A673 (cell line): ENCODE measurements at regions not wholly inside any gene's neighbourhood (a gene's known extent, or its start where the extent isn't known, plus 50 kb on each side); places are given as distances from the start of the nearest gene placed in this dataset.
A peak's percentile ranks its signal among the peaks of the same experiment; 100 is the strongest.

ENCODE experiments used
- BruUV-seq: library from RNA; stranded (reverse); fragments of 400-500 nt; replicated peaks from 2 replicates; lab custom pipeline; 2021; lab: Mats Ljungman, UMichigan
- CTCF ChIA-PET: fragments of 300-600 bp; sonication (Branson Sonifier 250); formaldehyde crosslinking; loops from one replicate; lab custom pipeline; 2022; ENCODE audit warnings: antibody characterized with exemption; lab: Charles Lee
- POLR2A ChIA-PET: fragments of 300-600 bp; sonication (Branson Sonifier 250); formaldehyde crosslinking; loops from one replicate; lab custom pipeline; 2022; ENCODE audit warnings: antibody characterized with exemption; ENCODE audit not compliant: low non-redundant PET; lab: Charles Lee
- DNase-seq: peaks from one replicate; pipeline ENCODE4 v3.0.0-alpha.2; 2015; ENCODE audit warnings: low spot score
- H3K27ac ChIP-seq: fragments of 200-600 bp; sonication (generic); 2 replicates; pipeline ENCODE4 v1.5.1; 2016; ENCODE audit warnings: mixed run types, low read depth, mild to moderate bottlenecking, mixed read lengths, antibody characterized with exemption, low read length; ENCODE audit not compliant: poor library complexity, severe bottlenecking
- H3K27me3 ChIP-seq: fragments of 200-600 bp; sonication (generic); replicated peaks from 2 replicates; pipeline ENCODE4 v1.6.1; 2017; ENCODE audit warnings: mixed run types, low read depth, mild to moderate bottlenecking, mixed read lengths, antibody characterized with exemption, low read length; ENCODE audit not compliant: insufficient read depth, poor library complexity
- H3K36me3 ChIP-seq: fragments of 200-600 bp; sonication (generic); 2 replicates; pipeline ENCODE4 v1.6.1; 2016; ENCODE audit warnings: mixed run types, mild to moderate bottlenecking, mixed read lengths, antibody characterized with exemption, low read length; ENCODE audit not compliant: insufficient read depth, poor library complexity, severe bottlenecking
- H3K4me1 ChIP-seq: fragments of 200-600 bp; sonication (generic); 2 replicates; pipeline ENCODE4 v1.6.1; 2017; ENCODE audit warnings: mixed run types, mild to moderate bottlenecking, mixed read lengths, antibody characterized with exemption, low read length; ENCODE audit not compliant: insufficient read depth, poor library complexity, severe bottlenecking
- H3K4me3 ChIP-seq: fragments of 200-600 bp; sonication (generic); 2 replicates; pipeline ENCODE4 v1.5.1; 2016; ENCODE audit warnings: low read depth, mixed run types, mild to moderate bottlenecking, mixed read lengths, low read length; ENCODE audit not compliant: poor library complexity, severe bottlenecking
- H3K9me3 ChIP-seq: fragments of 200-600 bp; sonication (generic); 2 replicates; pipeline ENCODE4 v1.6.1; 2016; ENCODE audit warnings: mixed run types, low read depth, mild to moderate bottlenecking, mixed read lengths, antibody characterized with exemption, low read length; ENCODE audit not compliant: poor library complexity, severe bottlenecking
- CTCF ChIP-seq: fragments of 300-800, 200-600 bp; sonication (generic); conservative IDR thresholded peaks from 2 replicates; pipeline ENCODE4 v1.5.1; 2017; ENCODE audit warnings: low read depth, mild to moderate bottlenecking, antibody characterized with exemption, low read length, moderate library complexity, mixed read lengths
- EZH2 ChIP-seq: fragments of 200-600 bp; sonication (generic); IDR thresholded peaks from 2 replicates; pipeline ENCODE4 v1.6.1; 2017; ENCODE audit warnings: borderline replicate concordance, low read depth, mild to moderate bottlenecking, mixed read lengths, antibody characterized with exemption, low read length; ENCODE audit not compliant: poor library complexity, severe bottlenecking
- intact Hi-C: fragments of 100-400 bp; cut with micrococcal nuclease; formaldehyde crosslinking; loops from one replicate; pipeline ENCODE4 v1.10.0; 2022; ENCODE audit not compliant: unreplicated experiment

GRCh38 chr1:195717651-195718050, 890.6 kb downstream of the KCNT2 start:
- no peak overlapping the region for H3K4me3 ChIP-seq
- peak; percentile 24 for DNase-seq
- ChIA-PET POLR2A (no interaction called here), CTCF (no interaction called here)
- H3K9me3 ChIP-seq: no peaks in the 10 kb centered on the region
- intact Hi-C loops: no loop called here
- H3K36me3 ChIP-seq: no peaks in the 10 kb centered on the region
- no peak overlapping the region for H3K27ac ChIP-seq
- TF ChIP-seq EZH2 (no peak), CTCF (peak; percentile 50)
- no peaks in the 10 kb centered on the region for H3K27me3 ChIP-seq
- H3K4me1 ChIP-seq: peaks cover 9% of the 10 kb centered on the region
- no TSS peak for BruUV-seq

- no peak overlapping the region for H3K4me3 ChIP-seq
- peaks cover 9% of the 10 kb centered on the region for H3K4me1 ChIP-seq
- no TSS peak for BruUV-seq
- no peaks in the 10 kb centered on the region for H3K9me3 ChIP-seq
- H3K27ac ChIP-seq: no peak overlapping the region
- no peaks in the 10 kb centered on the region for H3K27me3 ChIP-seq
- DNase-seq: no peak
- CTCF ChIA-PET: no interaction called here
- H3K36me3 ChIP-seq: no peaks in the 10 kb centered on the region
- TF ChIP-seq EZH2 (no peak), CTCF (no peak)
- intact Hi-C loops: no loop called here
- POLR2A ChIA-PET: no interaction called here
Observed at GRCh38 chr1:195715652-195716051, 892.6 kb downstream of the KCNT2 start.

- no peak overlapping the region for H3K4me3 ChIP-seq
- POLR2A ChIA-PET: no interaction called here
- DNase-seq: peak; percentile 9
- TF ChIP-seq CTCF: no peak
- TF ChIP-seq EZH2: no peak
- H3K27me3 ChIP-seq: no peaks in the 10 kb centered on the region
- H3K36me3 ChIP-seq: no peaks in the 10 kb centered on the region
- no peak overlapping the region for H3K27ac ChIP-seq
- BruUV-seq: no TSS peak
- H3K4me1 ChIP-seq: peaks cover 9% of the 10 kb centered on the region
- CTCF ChIA-PET: no interaction called here
- intact Hi-C loops: no loop called here
- no peaks in the 10 kb centered on the region for H3K9me3 ChIP-seq
Observed at GRCh38 chr1:195714248-195714647, 894.0 kb downstream of the KCNT2 start.
